ENCODE measurements at regions not wholly inside any gene's neighbourhood (a gene's known extent, or its start where the extent isn't known, plus 50 kb on each side); places are given as distances from the start of the nearest gene placed in this dataset.
"Not testable (repeated sequence)": the region's sequence is repeated elsewhere in the genome, so short reads cannot be mapped to it uniquely, and the experiment has no call there.

DNA sequence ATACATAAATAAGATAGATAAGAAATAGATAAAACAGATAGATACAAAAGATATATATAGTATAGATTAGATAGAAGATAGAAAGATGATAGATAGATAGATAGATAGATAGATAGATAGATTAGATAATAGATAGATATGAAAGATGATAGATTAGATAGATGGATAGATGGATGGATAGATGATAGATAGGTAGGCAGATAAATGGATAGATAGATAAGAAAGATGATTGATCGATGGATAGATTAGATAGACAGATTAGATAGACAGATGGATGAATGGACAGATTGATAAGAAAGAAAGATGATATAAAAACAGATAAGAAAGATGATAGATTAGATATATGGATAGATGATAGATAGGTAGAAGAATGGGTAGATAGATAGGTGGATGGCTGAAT, 90.3 kb downstream of the SMIM20 start:
- Mint-ChIP-seq H3K27ac (no peak overlapping the region), H3K4me1 (ENCODE audit: low read depth) (no peaks in the 10 kb centered on the region), H3K36me3 (ENCODE audit: low read depth) (no peaks in the 10 kb centered on the region), H3K4me3 (no peak overlapping the region), H3K27me3 (ENCODE audit: low read depth) (peaks cover 9% of the 10 kb centered on the region), H3K9me3 (ENCODE audit: insufficient read depth) (peaks cover 6% of the 10 kb centered on the region)
- ChIA-PET CTCF (interaction anchor here (1.7 to 2.2 kb wide), 2 partner anchors 15 to 17 kb away, joined by 6 to 14 read pairs; no protein-coding TSS in a partner anchor), POLR2A (no interaction called here)
- ATAC-seq (no peak), DNase-seq (no peak)

- no peak for DNase-seq
- Mint-ChIP-seq H3K4me1 (ENCODE audit: low read depth) (no peaks in the 10 kb centered on the region), H3K9me3 (ENCODE audit: insufficient read depth) (peaks cover 6% of the 10 kb centered on the region), H3K4me3 (no peak overlapping the region), H3K27ac (no peak overlapping the region), H3K36me3 (ENCODE audit: low read depth) (no peaks in the 10 kb centered on the region), H3K27me3 (ENCODE audit: low read depth) (peaks cover 13% of the 10 kb centered on the region)
- ATAC-seq, result no peak
- ChIA-PET POLR2A (no interaction called here), CTCF (interaction anchor here (1.3 to 2.2 kb wide), 2 partner anchors 12 to 19 kb away, joined by 4 to 14 read pairs; no protein-coding TSS in a partner anchor)
Observed at GRCh38 chr4:26005764-26006163, 91.7 kb downstream of the SMIM20 start.

DNA sequence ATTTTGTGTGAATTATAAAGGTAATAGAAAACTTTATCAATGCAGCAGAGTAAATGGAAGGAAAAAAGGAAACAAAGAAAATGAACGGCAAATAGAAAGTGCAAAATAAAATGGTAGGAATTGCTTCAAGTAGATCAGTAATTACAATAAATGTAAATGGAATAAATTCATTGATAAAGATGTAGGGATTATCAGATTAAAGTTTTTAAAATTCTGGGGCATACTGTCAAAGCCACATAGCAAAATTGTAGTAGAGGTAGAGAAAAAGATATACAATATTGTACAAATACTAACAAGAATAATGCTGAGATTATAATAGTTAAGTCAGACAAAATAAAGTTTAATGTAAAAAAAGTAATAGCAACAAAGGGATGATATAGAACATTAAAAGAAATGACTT, 94.7 kb downstream of the SMIM20 start:
- no peak overlapping the region for H3K4me3 Mint-ChIP-seq
- DNase-seq (no peak), ATAC-seq (no peak)
- H3K9me3 Mint-ChIP-seq (ENCODE audit: insufficient read depth), result peaks cover 6% of the 10 kb centered on the region
- CTCF ChIA-PET, result interaction anchor here (1.8 kb wide), 1 partner anchor 21 kb away, joined by 5 read pairs; no protein-coding TSS in a partner anchor
- POLR2A ChIA-PET, result no interaction called here
- no peak overlapping the region for H3K27ac Mint-ChIP-seq
- no peaks in the 10 kb centered on the region for H3K4me1 Mint-ChIP-seq (ENCODE audit: low read depth)
- H3K27me3 Mint-ChIP-seq (ENCODE audit: low read depth), result peaks cover 25% of the 10 kb centered on the region
- H3K36me3 Mint-ChIP-seq (ENCODE audit: low read depth), result no peaks in the 10 kb centered on the region

GRCh38 chr4:26009502-26009901, 95.5 kb downstream of the SMIM20 start:
- H3K27ac Mint-ChIP-seq, result no peak overlapping the region
- DNase-seq (no peak), ATAC-seq (no peak)
- no peaks in the 10 kb centered on the region for H3K36me3 Mint-ChIP-seq (ENCODE audit: low read depth)
- ChIA-PET CTCF (interaction anchor here (1.2 to 1.8 kb wide), 2 partner anchors 9 to 21 kb away, joined by 4 to 5 read pairs; no protein-coding TSS in a partner anchor), POLR2A (no interaction called here)
- peaks cover 33% of the 10 kb centered on the region for H3K27me3 Mint-ChIP-seq (ENCODE audit: low read depth)
- no peak overlapping the region for H3K4me3 Mint-ChIP-seq
- H3K4me1 Mint-ChIP-seq (ENCODE audit: low read depth), result no peaks in the 10 kb centered on the region
- peaks cover 6% of the 10 kb centered on the region for H3K9me3 Mint-ChIP-seq (ENCODE audit: insufficient read depth)

- H3K27me3 Mint-ChIP-seq (ENCODE audit: low read depth), result peaks cover 33% of the 10 kb centered on the region
Observed at GRCh38 chr4:26010304-26010703, 96.3 kb downstream of the SMIM20 start.

DNA sequence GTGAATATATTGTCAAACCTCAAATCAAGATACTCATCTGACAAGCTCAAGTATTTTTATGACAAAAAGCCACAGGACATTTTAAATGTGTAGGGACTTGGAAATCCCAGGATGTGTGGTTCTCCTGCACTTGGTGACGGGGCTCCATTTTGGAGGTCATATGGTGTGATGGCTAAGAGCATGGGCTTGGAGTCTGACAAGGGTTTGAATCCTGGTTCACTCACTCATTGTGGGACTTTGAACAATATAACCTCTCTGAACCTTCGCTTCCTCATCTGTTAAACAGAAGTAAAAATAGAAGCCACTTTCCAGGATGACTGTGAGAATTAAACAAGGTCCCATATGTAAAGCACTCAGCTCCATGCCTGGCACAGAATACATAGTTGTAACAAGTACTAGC, 99.6 kb downstream of the SMIM20 start:
- peaks cover 30% of the 10 kb centered on the region for H3K27me3 Mint-ChIP-seq (ENCODE audit: low read depth)
- ChIA-PET CTCF (interaction anchor here (1.1 to 1.7 kb wide), 2 partner anchors 25 to 311 kb away, joined by 3 to 6 read pairs; no protein-coding TSS in a partner anchor), POLR2A (no interaction called here)
- no peak for DNase-seq
- no peak for ATAC-seq
- no peaks in the 10 kb centered on the region for H3K36me3 Mint-ChIP-seq (ENCODE audit: low read depth)
- no peaks in the 10 kb centered on the region for H3K4me1 Mint-ChIP-seq (ENCODE audit: low read depth)
- no peak overlapping the region for H3K4me3 Mint-ChIP-seq
- H3K27ac Mint-ChIP-seq, result no peak overlapping the region
- no peaks in the 10 kb centered on the region for H3K9me3 Mint-ChIP-seq (ENCODE audit: insufficient read depth)

More at GRCh38 chr4:26010304-26010703, 96.3 kb downstream of the SMIM20 start:
- POLR2A ChIA-PET, result no interaction called here
- Mint-ChIP-seq H3K36me3 (ENCODE audit: low read depth) (no peaks in the 10 kb centered on the region), H3K27ac (no peak overlapping the region), H3K4me3 (no peak overlapping the region), H3K4me1 (ENCODE audit: low read depth) (no peaks in the 10 kb centered on the region), H3K9me3 (ENCODE audit: insufficient read depth) (peaks cover 6% of the 10 kb centered on the region)
- CTCF ChIA-PET, result interaction anchor here (1.2 kb wide), 1 partner anchor 10 kb away, joined by 4 read pairs; no protein-coding TSS in a partner anchor
- ATAC-seq (no peak), DNase-seq (no peak)

DNA sequence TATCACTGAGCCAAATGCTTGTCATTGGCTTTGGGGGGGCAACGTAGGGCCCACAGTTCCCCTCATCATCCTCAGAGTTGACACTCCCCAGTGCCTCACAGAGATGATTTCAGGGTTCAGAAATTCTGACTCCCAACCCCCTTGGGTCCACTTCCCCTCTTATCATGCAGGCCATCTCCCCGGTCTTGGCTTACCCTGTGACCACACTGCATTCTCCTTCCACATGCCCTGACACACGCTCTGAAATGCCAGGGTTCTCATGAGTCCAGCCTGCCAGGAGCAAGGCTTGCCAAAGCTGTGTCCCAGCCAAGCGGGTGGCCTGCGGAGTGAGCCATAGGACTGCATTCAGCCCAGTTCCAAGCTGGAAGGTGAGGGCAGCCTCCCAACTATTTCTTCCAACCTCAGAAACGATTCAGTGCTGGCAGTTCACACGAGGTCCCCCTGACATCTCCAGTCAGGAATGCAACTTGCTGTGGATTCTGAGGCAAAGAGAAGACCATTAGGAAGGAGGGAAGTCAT, 101.2 kb downstream of the SMIM20 start:
- ChIA-PET POLR2A (no interaction called here), CTCF (interaction anchor here (1.7 kb wide), 1 partner anchor 27 kb away, joined by 6 read pairs; no protein-coding TSS in a partner anchor)
- H3K4me1 Mint-ChIP-seq (ENCODE audit: low read depth), result peaks cover 2% of the 10 kb centered on the region
- H3K27ac Mint-ChIP-seq, result no peak overlapping the region
- H3K27me3 Mint-ChIP-seq (ENCODE audit: low read depth), result peaks cover 33% of the 10 kb centered on the region
- no peaks in the 10 kb centered on the region for H3K9me3 Mint-ChIP-seq (ENCODE audit: insufficient read depth)
- ATAC-seq, result no peak
- no peaks in the 10 kb centered on the region for H3K36me3 Mint-ChIP-seq (ENCODE audit: low read depth)
- DNase-seq, result no peak
- no peak overlapping the region for H3K4me3 Mint-ChIP-seq

- H3K36me3 Mint-ChIP-seq (ENCODE audit: low read depth), result no peaks in the 10 kb centered on the region
- CTCF ChIA-PET, result no interaction called here
- no peak for DNase-seq
- POLR2A ChIA-PET, result no interaction called here
- ATAC-seq, result no peak
- H3K27me3 Mint-ChIP-seq (ENCODE audit: low read depth), result peaks cover 28% of the 10 kb centered on the region
- H3K4me1 Mint-ChIP-seq (ENCODE audit: low read depth), result peaks cover 4% of the 10 kb centered on the region
- no peak overlapping the region for H3K27ac Mint-ChIP-seq
- no peak overlapping the region for H3K4me3 Mint-ChIP-seq
- H3K9me3 Mint-ChIP-seq (ENCODE audit: insufficient read depth), result no peaks in the 10 kb centered on the region
Observed at GRCh38 chr4:26015906-26016305, 101.9 kb downstream of the SMIM20 start.

- Mint-ChIP-seq H3K27ac (no peak overlapping the region), H3K4me1 (ENCODE audit: low read depth) (peaks cover 4% of the 10 kb centered on the region), H3K27me3 (ENCODE audit: low read depth) (peaks cover 29% of the 10 kb centered on the region), H3K9me3 (ENCODE audit: insufficient read depth) (no peaks in the 10 kb centered on the region), H3K4me3 (no peak overlapping the region), H3K36me3 (ENCODE audit: low read depth) (no peaks in the 10 kb centered on the region)
- no peak for DNase-seq
- CTCF ChIA-PET, result interaction anchor here (2.6 kb wide), 1 partner anchor 29 kb away, joined by 14 read pairs; no protein-coding TSS in a partner anchor
- POLR2A ChIA-PET, result no interaction called here
- ATAC-seq, result no peak
Observed at GRCh38 chr4:26017531-26017930, 103.5 kb downstream of the SMIM20 start.

DNA sequence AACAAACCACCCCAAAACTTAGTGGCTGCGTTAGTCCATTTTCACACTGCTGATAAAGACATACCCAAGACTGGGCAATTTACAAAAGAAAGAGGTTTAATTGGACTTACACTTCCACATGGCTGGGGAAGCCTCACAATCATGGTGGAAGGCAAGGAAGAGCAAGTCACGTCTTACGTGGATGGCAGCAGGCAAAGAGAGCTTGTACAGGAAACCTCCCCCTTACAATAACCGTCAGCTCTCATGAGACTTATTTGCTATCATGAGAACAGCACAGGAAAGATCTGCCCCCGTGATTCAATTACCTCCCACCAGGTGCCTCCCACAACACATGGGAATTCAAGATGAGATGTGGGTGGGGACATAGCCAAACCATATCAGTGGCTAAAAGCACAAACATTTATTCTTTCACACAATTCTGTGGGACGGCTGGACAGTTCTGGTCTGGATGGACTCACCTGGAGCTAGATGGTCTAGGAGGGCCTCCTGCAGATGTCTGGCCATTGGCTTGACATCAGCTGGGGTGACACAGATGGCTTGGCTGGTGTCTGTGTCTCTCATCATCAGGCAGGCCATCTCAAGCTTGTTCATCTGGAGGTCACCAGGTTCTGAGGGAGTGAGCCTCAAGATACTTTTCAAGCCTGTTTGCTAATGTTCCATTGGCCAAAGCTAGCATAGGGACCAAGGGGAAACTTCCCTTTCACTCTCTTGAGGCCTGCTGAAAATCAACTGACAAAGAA, 104.1 kb downstream of the SMIM20 start:
- H3K9me3 Mint-ChIP-seq (ENCODE audit: insufficient read depth); H3K36me3 Mint-ChIP-seq (ENCODE audit: low read depth); H3K27ac Mint-ChIP-seq; H3K4me1 Mint-ChIP-seq (ENCODE audit: low read depth); POLR2A ChIA-PET; DNase-seq; ATAC-seq; H3K4me3 Mint-ChIP-seq: not testable (repeated sequence)
- CTCF ChIA-PET, result interaction anchor here (2.6 kb wide), 1 partner anchor 29 kb away, joined by 14 read pairs; no protein-coding TSS in a partner anchor
- peaks cover 27% of the 10 kb centered on the region for H3K27me3 Mint-ChIP-seq (ENCODE audit: low read depth)

- Mint-ChIP-seq H3K9me3 (ENCODE audit: insufficient read depth) (no peaks in the 10 kb centered on the region), H3K27ac (no peak overlapping the region), H3K36me3 (ENCODE audit: low read depth) (no peaks in the 10 kb centered on the region), H3K4me1 (ENCODE audit: low read depth) (peaks cover 4% of the 10 kb centered on the region), H3K27me3 (ENCODE audit: low read depth) (peaks cover 25% of the 10 kb centered on the region), H3K4me3 (no peak overlapping the region)
- no peak for DNase-seq
- ATAC-seq, result peak; percentile 36
- ChIA-PET POLR2A (no interaction called here), CTCF (no interaction called here)
Observed at GRCh38 chr4:26020083-26020668, 106.2 kb downstream of the SMIM20 start.

DNA sequence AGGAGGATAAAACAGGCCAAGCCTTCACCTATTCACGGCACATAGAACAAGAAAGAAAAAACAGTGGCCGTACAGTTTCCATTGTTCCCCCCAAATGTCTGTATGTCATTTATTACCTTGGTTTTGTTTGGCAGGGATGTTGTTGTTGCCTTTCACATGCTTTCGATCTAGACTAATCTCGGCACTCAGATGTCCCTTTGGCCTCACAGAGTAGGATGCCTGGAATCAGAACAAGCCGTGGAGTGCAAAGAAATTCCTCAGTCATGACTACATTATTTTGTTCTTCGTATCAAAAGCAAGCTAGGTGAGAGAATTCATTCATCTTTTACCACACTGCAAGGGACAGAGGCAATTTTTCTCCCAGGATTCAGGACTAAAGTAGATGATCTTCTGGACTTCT, 106.9 kb downstream of the SMIM20 start:
- peaks cover 25% of the 10 kb centered on the region for H3K27me3 Mint-ChIP-seq (ENCODE audit: low read depth)
- no peak overlapping the region for H3K4me3 Mint-ChIP-seq
- H3K27ac Mint-ChIP-seq, result no peak overlapping the region
- H3K36me3 Mint-ChIP-seq (ENCODE audit: low read depth), result no peaks in the 10 kb centered on the region
- DNase-seq, result no peak
- H3K4me1 Mint-ChIP-seq (ENCODE audit: low read depth), result peaks cover 4% of the 10 kb centered on the region
- CTCF ChIA-PET, result interaction anchor here (1.4 kb wide), 1 partner anchor 309 kb away, joined by 3 read pairs; no protein-coding TSS in a partner anchor
- POLR2A ChIA-PET, result no interaction called here
- ATAC-seq, result no peak
- H3K9me3 Mint-ChIP-seq (ENCODE audit: insufficient read depth), result no peaks in the 10 kb centered on the region
